GM19043 (cell line): ENCODE measurements at regions not wholly inside any gene's neighbourhood (a gene's known extent, or its start where the extent isn't known, plus 50 kb on each side); places are given as distances from the start of the nearest gene placed in this dataset.

ENCODE experiments used
- ATAC-seq: cut with Tn5 transposase; IDR thresholded peaks from one replicate; pipeline ENCODE4 v1.9.1; 2021; ENCODE audit warnings: low read depth; ENCODE audit not compliant: unreplicated experiment

DNA sequence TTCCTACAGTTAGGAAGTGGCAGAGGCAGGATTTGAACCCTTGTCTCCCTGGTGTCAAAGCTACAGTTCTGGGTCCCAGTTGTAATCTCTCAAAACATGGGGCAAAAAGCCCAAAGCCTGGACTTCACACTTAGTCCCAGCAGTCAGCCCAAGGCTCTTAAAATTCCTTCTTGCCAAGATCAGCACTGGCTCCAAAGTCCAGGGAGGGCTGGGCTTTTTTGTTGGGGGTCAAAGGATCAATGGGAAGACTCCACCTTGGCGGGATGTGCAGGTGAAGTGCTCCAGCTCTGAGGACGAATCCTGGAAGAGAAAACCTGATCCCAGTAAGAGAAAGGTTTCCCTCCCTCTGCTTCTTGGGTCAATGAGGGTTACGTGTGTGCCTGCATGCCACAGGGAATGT, 195.5 kb downstream of the HAPSTR1 start:
- no peak for ATAC-seq

DNA sequence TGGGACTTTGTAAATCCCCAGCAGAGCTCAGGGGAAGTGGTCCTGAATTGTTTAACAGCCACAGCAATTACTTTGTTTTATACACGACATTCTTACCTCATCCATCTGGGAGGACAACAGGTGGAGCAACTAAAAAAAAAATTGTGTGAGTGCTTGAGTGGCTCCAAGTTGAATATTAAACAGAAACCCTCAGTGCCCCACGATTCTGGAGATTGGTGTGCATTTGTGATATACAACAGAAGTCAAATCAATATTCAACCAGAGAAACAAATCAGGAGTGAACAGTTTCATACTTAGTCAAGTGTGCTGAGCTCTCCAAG, 204.8 kb downstream of the HAPSTR1 start:
- no peak for ATAC-seq

DNA sequence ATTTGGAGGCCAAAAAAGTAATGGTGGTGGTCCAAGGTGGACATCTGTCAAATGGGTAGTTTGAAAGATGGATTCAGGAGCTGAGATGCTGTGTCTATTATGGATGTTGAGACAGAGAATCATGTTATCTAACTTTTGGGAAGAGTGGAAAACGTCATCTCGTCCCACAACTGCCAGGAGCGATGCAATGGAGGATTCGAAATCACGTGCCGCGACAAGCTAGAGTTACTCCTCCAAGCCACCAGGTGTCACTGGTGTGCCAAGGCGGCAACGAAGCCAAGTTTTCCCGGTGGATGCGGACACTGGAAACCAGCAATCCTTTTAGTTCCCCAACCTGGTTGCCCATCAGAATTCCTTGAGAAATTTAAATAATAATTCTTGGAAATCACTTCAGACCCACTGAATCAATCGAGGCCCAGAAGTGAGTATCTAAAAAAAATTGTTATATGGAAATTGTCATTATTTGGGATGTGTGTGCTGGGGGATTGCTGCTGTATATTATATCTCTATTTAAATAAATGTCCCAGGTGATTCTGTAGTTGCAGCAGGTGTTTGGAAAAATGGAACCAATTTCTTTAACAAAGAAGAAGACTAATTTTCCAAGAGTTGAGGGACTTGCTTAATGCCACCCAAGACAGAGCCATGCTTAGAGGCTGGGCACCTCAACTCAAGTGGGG, 206.1 kb downstream of the HAPSTR1 start:
- ATAC-seq, result no peak

DNA sequence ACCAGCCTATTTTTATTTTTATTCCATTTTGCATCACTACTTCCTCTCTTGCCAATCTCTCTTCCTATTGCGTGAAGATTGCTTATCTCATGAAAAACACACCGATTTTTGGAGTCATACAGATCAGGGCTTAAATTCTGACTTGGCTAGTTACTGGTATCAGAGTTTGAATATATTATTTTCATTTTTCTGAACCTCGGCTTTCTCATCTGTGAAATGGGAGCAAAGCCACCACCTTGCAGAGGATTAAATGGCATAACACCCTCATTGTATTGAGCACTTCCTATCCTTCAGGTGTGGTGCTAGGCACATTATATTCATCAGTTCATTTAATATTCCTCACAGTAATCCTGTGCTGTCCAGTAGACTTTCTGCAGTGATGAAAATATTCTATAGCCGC, 208.8 kb downstream of the HAPSTR1 start:
- no peak for ATAC-seq

DNA sequence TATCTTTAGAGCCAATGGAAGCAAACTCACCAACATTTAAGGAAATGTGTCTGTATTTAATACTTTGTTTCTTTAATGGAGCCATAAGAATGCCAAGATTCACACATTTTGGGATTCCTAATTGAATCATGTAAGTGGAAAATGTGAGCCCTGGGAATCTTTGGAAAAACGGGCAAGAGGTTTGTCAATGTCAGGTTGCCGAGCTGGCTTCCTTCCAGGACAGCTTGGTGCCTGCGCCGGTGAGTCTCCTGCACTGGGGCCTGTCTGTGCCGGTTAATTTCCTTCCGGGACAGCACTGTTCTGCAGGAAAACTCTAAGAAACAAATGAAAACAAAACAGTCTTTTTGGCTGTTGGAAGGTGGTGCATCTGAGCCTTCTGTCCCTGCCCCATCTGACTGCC, 210.6 kb downstream of the HAPSTR1 start:
- no peak for ATAC-seq

DNA sequence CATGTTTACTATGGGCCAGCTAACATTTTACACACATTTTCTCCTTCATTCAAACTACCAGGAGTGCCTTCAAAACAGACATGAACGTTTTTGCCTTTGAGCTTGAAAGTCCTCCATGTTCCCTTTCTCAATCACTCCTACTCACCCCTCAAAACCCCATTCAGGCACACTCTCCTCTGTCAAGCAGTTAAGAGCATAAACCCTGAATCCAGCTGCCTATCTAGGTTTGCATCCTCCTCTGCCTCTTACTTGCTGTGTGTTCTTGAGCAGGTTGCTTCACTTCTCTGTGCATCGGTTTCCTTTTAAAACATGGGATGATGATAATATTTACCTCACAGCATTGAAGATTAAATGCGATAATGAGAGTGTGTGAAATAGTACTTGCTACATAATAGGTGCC, 215.3 kb downstream of the HAPSTR1 start:
- no peak for ATAC-seq

DNA sequence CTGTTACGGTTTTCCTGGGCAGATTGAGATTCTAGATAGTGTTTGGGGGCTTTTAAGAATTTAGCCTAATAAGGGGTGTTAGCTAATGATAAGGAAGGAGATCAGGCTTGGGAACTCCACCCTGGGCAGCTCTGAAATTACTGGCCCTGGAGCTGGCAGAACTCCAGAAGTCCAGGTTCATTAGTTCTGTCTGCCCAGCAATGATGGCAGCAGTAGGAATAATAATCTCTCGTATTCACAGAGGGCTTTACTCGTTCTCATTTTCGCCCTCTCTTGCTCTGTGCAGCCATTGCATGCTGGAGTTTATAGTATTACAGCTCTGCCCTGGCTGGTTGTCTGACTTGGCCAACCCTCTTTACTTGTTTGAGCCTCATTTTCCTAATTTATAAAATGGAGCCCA, 216.0 kb downstream of the HAPSTR1 start:
- ATAC-seq, result no peak

DNA sequence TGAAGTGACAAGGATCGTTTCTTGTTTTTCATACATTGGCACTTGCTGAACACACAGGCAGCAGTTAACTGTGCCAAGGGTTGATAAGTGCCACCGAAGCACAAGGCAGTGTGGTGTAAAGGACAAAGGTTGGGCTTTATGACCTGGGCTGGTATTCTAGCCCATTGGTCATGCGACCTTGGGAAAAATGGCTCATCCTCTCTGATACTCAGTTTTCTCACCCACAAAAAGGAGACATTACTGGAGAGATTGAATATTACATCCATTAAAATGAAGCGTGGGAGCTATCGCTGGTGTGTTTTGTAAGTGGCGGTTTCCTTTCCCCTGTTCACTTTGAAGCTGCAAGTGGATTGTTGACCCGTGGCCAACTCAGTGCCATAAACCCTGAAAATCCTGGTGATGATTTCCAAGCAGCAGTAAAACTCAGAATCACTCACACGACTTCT, 216.9 kb downstream of the HAPSTR1 start:
- no peak for ATAC-seq

DNA sequence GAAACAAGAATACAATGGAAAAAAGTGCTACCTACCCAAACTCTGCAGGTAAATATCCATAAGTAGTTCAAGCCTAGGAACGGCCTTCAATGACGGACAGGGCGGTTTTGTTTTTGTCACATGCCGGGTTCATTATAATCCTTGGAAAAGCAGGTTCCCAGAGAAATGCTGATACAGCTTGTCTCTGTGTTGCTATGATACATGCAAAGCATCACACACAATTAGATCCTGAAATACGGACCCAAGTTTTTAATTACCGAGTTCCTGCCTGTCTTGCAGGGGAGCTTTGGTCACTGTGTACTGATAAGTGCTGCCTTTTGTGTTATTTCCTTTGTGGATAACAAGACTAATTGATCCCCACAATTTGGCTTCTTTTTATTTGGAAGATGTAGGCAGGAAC, 217.4 kb downstream of the HAPSTR1 start:
- no peak for ATAC-seq

DNA sequence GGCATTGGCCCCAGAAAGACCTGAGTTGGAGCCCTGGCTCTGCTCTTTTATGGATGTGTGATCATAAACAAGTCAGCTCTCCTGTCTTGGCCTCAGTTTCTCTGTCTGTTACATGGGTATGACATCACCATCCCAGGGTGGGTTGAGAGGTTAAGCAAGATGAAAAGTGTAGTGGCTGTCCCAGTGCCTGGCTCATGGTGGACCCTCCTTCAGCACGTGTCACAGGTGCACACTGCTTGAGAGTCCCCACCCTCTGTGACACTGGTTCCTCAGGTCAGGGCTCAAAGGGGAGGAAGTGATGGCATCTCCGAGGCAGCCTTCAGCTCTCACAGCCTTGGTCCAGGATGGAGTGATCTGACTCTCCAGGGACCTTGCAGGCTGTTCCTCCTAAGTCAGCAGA, 218.4 kb downstream of the HAPSTR1 start:
- no peak for ATAC-seq

DNA sequence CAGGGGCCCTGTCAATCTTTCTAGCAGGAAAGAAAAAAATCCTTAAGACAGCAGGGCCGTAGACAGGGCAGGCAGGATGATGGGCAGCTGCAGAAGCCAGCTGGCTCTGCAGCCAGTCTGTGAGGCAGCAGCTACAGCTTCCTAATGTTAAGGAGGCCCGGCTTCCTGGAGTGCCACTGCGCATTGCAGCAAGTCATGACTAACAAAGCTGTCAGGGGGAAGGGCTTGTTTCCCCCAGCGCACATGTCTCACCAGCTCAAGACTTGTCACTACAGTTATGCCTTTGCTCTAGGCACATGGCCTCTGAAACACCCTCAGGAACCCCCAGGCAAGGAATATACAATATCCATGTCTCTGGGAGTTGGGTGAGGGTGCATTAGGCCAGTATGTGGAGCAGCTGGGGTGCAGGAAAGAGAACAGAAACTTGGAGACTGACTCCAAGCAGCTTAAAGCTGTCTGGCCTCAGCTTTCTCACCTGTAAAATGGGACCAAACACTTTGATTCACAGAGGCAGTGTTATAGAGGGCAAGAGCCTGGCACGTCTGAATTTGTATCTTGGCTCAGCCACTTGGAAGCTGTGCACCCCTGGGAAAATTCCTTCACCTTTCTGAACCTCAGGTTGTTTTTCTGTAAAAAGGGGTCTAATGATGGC, 220.0 kb downstream of the HAPSTR1 start:
- no peak for ATAC-seq

DNA sequence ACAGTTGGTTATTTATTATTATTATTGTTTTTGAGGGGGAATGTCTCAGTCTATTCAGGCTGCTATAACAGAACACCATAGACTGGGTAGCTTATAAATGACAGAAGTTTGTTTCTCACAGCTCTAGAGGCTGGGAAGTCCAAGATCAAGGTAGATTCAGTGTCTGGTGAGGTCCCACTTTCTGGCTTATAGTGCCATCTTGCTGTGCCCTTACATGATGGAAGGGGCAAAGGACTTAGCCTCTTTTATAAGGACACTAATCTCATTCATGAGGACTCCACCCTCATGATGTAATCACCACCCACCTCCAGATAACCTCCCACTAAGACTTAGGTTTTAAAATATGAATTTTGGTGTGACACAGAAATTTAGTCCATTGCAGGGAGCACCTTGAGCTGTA, 224.6 kb downstream of the HAPSTR1 start:
- ATAC-seq, result no peak

DNA sequence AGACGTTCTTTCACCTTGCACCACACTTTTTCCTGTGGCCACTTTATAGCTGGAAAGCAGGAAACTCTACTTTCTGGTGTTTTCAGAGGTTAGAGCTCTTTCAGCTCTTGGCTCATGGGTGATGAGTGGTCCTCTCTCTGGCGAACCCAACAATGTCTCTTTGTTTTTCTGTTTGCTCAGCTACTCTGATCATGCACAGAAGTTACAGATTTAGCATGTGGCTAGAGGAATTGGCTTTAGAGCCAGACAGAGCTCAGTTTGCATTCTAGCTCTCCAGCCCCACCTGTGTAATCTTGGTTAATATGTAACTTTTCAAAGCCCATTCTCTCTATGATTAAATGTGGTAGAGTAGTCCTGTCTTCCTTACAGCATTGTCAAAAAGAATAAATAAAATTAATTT, 225.2 kb downstream of the HAPSTR1 start:
- ATAC-seq, result no peak

DNA sequence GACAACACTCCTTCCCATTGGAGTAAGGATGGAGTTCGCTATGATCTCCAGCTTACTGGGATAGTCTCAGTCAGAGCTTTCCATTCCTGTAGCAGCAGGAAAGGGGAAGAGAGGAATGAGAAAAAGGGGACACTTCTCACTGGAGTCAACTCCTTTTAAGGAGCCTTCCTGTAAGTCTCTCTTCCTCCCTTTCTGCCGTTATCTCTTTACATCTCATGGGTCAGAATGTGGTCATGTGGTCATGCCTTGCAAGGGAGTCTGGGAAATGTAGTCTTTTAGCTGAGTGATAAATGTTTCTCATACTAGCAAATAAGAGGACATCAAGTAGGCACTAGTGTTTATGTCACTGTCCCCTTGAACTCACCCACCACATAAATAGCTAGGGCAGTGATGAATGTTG, 227.3 kb downstream of the HAPSTR1 start:
- ATAC-seq, result no peak

DNA sequence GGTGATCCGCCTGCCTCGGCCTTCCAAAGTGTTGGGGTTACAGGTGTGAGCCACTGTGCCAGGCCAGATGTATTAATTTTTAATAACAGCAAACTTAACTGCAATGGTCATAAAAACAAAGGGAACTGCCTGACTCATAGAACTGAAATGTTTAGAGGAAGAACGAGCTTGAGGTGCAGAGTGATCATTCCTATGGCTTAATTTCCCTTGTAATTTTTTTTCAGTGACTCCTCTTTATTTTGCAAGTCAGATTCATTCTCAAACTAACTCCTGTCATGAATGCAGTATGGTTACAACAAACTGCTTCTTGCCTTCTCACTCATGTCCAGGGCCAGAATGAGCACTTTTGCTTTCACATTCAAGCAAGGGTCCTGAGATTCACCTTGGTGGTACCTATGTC, 231.3 kb downstream of the HAPSTR1 start:
- ATAC-seq, result no peak

DNA sequence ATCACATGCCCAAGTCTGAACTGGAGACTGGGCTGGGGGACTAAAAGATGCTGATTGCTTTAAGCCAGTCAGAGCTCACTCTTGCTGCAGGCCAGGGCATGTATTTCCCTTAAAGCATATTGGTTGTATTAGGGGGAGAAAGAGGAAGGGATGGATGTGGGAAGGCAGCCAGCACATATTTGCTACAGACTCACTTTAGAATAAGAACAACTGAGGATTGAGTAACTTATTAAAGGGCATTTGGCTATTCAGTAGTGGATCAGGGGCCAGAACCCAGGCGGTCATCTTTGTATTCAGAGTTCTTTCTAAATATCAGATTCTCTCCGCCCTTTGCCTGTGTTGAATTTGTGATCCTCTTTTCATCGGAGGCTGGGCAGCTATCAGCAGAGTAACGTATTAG, 231.7 kb downstream of the HAPSTR1 start:
- ATAC-seq, result no peak

DNA sequence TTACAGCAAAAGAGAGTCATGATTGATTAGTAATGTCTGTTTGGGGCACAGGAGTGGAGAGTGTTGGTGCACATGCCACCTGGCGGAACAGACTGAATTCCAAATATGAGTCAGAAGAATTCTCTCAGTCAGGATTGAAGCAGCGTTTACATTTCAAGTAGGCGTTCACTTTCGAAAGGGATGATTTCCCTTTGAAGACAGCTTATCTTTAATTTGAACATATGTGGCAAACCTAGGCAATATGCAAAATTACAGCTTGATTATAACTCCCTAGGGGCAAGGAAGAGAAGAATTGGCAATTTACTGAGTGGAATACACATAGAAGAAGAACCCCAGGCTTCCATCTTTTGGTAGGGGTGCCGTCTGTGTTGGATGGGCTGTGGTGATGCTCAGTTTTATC, 235.8 kb downstream of the HAPSTR1 start:
- ATAC-seq, result no peak

DNA sequence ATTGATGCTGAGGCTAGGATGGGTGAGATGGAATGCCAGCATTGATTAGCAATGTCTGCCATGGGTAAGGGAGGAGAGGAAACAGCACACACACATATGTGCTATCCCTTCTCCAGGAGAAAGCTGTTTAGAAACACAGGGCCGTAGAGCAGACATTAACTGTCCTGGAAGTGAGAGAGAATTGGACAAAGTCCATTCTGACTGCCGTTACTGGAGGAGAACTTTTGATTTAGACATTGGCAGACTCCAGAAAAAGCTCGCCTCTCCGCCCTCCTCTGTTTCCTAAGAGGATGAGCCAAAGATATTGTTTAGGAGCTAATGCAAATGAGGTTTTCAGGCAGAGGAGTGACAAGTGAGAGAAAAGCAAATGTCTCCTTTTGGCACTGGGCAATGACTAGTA, 237.0 kb downstream of the HAPSTR1 start:
- no peak for ATAC-seq

DNA sequence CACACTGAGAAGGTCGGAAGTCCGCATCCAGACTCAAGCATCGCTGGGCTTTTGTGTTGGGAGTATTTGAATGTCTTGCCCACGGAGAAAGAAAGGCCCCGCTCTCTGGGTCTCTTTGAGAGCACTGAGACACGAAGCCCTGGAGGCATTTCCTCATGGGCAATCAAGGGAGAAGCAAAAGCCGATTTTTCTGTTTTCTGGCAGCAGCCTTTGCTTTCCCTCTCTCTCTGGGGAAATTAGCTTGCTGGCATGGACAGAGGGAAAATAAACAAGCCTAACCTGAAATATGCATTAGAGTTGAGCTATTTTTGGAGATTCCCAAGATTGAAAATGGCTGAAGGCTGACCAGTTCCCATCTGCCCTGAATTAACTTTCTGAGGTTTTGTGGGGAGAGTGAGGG, 238.7 kb downstream of the HAPSTR1 start:
- ATAC-seq, result no peak

DNA sequence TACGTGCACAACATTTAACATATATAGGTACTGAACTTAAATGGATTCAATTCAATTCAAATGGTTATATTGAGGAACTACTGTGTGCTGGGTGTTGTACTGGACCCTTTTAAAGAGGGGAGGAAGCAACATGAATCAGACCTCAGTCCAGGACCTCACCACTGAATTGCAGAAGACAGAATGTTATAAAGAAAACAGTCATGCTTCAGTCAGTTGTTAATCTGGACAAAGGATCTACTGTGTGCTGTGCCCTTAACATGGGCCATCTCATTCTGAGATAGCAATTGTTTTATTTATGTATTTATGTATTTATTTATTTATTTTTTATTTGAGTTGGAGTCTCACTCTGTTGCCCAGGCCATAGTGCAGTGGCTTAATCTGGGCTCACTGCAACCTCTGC, 240.1 kb downstream of the HAPSTR1 start:
- no peak for ATAC-seq

DNA sequence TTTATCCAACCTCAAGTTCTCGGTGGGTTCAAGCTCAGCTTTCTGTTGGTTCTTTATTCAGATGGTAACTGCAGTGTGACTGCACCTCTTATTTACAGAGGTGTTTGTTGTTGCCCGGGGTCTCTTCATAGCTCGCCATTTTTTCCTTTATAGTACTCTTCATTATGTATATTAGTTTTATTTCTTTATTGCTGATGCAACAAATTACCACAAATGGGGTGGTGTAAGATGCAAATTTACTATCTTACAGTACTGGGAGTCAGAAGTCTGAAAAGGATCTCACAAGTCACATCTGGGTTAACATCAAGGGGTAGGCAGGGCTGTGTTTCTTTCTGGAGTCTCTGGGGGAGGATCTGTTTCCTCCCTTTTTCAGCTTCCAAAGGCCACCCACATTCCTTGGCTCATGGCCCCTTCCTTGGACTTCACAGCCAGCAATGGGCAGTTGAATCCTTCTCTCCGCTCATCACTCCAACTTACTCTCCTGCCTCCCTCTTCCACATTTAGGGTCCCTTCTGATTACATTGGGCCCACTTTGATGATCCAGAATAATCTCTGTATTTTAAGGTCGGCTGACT, 241.2 kb downstream of the HAPSTR1 start:
- ATAC-seq, result no peak

DNA sequence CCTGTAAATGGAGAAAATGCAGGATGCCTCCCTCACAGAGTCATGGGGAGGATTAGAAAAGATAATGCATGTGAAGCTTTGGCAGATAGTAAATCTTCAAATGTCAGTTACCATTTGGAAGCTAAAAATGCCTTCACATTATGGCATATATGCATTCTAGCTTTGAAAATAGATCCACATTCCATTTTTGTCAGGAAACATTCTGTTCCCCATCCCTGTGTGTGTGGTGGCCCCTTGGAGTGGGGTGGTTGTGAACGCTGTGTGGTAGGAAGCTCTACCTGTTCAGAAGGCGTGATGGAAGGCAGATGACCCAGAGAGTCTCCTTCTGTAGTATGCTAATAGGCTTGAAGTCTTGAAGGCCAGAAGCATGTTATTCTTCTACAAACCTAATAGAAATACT, 242.0 kb downstream of the HAPSTR1 start:
- ATAC-seq, result no peak
